ENCODE measurements at regions not wholly inside any gene's neighbourhood (a gene's known extent, or its start where the extent isn't known, plus 50 kb on each side); places are given as distances from the start of the nearest gene placed in this dataset.
"Not testable (repeated sequence)": the region's sequence is repeated elsewhere in the genome, so short reads cannot be mapped to it uniquely, and the experiment has no call there.

DNA sequence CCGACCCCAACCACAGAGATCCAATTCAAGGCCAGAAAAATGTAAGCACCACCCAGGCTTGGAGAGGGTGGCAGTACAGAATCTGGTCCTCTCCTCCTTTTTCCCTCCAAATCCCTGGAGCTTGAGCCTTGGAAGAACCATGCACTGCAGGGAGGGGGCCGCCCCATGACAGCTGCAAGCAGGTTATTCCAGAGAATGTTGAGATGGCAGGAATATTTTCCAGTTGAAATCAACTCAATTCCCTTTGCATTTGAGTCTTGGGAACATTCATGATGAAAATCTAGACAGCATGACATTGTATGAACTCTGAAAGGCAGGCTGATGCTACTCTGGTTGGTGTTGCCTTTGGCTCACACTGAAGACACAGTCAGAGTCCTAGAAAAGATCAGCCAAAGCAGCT lies 386.6 kb upstream of the FGF16 start:
- no peak for TF ChIP-seq CTCF (conservative IDR thresholded peaks at IDR 0.05; ENCODE audit: control insufficient read depth, insufficient read depth, low read depth, low read length)
- H3K4me3 ChIP-seq (ENCODE audit: control insufficient read depth, low read depth, low read length) = no peak overlapping the region
- no peak for DNase-seq (ENCODE audit: low read depth)

- no peak for TF ChIP-seq CTCF (conservative IDR thresholded peaks at IDR 0.05; ENCODE audit: control insufficient read depth, insufficient read depth, low read depth, low read length)
- DNase-seq (ENCODE audit: low read depth) = no peak
- H3K4me3 ChIP-seq (ENCODE audit: control insufficient read depth, low read depth, low read length) = no peak overlapping the region
These were observed 386.2 kb upstream of the FGF16 start for GRCh38 chrX:77061022-77061421.

DNA sequence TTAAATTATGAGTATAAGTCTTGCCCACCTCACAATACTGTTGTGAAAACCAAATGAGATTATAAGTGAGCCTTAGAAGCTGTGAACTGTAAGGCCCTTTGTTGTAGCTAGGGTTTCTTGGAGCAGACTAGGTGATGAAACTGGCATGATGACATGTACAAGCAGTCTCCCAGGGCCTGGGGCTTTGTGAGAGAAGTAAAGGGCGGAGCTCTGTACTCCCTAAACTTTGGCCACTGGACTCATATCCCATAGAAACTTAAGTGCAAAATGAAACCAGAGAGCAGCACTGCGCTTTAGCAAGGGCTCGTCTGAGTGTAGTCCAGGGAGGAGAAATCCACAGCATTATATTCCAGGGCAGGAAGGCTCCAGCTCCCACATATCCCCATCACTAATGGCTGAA lies 385.6 kb upstream of the FGF16 start:
- DNase-seq (ENCODE audit: low read depth) = no peak
- TF ChIP-seq CTCF (conservative IDR thresholded peaks at IDR 0.05; ENCODE audit: control insufficient read depth, insufficient read depth, low read depth, low read length) = no peak
- no peak overlapping the region for H3K4me3 ChIP-seq (ENCODE audit: control insufficient read depth, low read depth, low read length)

GRCh38 chrX:77065896-77066295 lies 381.3 kb upstream of the FGF16 start:
- no peak overlapping the region for H3K4me3 ChIP-seq (ENCODE audit: control insufficient read depth, low read depth, low read length)
- no peak for DNase-seq (ENCODE audit: low read depth)
- no peak for TF ChIP-seq CTCF (conservative IDR thresholded peaks at IDR 0.05; ENCODE audit: control insufficient read depth, insufficient read depth, low read depth, low read length)

- H3K4me3 ChIP-seq (ENCODE audit: control insufficient read depth, low read depth, low read length) = no peak overlapping the region
- no peak for DNase-seq (ENCODE audit: low read depth)
- TF ChIP-seq CTCF (conservative IDR thresholded peaks at IDR 0.05; ENCODE audit: control insufficient read depth, insufficient read depth, low read depth, low read length) = no peak
These were observed 376.8 kb upstream of the FGF16 start for GRCh38 chrX:77070202-77070918.

GRCh38 chrX:77076896-77077295 lies 370.3 kb upstream of the FGF16 start:
- H3K4me3 ChIP-seq (ENCODE audit: control insufficient read depth, low read depth, low read length) = no peak overlapping the region
- no peak for TF ChIP-seq CTCF (conservative IDR thresholded peaks at IDR 0.05; ENCODE audit: control insufficient read depth, insufficient read depth, low read depth, low read length)
- DNase-seq (ENCODE audit: low read depth) = no peak

DNA sequence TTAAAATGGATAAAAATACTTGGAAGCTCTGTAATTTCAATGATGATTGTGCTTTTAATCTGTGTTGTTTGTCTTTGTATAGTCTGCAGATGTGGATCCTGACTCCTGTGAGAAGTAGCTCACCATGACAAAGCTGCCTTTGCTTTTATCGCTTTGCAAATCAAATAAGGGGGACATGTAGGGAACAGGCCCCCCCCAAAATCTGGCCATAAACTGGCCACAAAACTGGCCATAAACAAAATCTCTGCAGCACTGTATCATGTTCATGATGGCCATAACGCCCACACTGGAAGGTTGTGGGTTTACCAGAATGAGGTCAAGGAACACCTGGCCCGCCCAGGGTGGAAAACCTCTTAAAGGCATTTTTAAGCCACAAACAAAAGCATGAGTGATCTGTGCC lies 366.0 kb upstream of the FGF16 start:
- DNase-seq (ENCODE audit: low read depth); H3K4me3 ChIP-seq (ENCODE audit: control insufficient read depth, low read depth, low read length): not testable (repeated sequence)

Measured in fibroblast of mammary gland (primary cell).